GM19372 (cell line): ENCODE measurements at regions not wholly inside any gene's neighbourhood (a gene's known extent, or its start where the extent isn't known, plus 50 kb on each side); places are given as distances from the start of the nearest gene placed in this dataset.

Experiments used
- ATAC-seq: cut with Tn5 transposase; IDR thresholded peaks from one replicate; pipeline ENCODE4 v1.9.1; 2021; ENCODE audit warnings: mild to moderate bottlenecking, low read depth, moderate library complexity; ENCODE audit not compliant: unreplicated experiment

DNA sequence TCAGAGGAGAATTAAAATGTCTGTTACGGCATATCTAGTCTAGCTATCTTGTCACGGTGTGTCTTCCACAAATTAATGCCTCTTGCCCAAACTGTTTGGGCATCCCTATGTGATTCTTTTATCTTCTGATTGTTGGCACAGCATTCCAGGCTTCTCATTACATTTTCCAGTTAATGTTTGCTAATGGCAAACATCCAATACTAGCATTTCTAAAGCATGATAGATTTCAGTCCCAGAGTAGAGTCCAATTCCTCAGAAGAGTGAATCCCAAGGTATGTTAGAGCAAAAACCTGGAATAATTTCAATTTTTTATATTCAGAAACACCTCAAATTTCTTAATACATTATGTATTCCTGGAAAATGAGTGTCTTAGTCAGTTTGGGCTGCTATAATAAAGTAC lies 684.5 kb upstream of the SLITRK1 start:
- ATAC-seq, result no peak

DNA sequence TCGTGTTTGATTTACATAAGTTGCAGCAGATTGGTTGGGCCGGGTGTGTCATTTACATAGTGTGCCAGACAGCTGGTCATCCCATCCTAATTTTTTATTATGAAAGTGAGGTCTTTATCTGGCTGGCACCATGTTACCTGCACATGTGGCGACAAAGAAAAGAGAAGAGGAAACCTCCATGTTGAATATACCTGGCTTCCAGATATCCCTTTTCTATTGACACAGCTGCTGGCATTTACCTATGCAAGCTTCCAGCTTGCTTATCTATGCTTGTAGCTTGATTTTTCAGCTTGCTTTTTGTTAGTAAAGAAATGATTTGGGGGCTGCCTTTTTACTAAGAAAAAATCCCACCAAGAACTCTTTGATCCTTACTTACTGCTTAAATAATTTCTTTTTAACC lies 681.3 kb upstream of the SLITRK1 start:
- ATAC-seq, result no peak

DNA sequence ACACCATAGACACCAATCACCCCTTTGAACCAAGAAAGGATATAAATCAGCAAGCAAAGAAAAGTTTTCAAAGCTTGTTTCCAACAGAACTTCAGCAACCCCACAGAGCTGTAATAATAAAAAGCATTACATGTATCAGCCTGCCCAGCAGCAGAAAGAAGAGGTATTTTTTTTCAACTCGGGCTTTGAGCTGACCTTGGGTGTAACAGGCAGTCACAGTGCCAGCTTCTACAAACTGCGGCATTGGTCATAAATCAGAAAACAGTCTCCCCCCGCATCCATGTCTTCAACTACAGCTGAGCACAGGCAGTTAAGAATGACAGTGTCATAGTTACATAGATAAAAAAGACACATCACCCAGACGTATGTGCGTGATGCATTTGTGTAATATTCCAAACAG lies 671.0 kb upstream of the SLITRK1 start:
- ATAC-seq, result no peak

DNA sequence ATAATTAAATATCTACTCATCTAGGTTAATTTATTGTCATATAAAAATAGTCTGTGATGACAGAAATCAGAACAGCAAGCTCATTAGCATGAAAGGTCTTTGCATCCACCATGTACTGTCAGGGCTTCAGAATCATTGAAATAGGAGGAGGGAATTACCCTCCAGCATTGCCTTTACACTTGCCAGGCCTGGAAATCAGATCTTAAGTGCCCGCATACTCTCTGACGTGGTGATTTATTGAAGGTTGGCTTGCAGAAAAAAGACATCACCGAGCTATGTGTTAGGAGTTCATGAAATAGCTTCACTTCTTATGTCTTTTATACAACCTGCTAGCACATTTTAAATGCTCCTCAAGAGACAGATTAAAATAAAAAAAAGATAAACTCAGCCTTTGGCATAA lies 661.7 kb upstream of the SLITRK1 start:
- no peak for ATAC-seq

DNA sequence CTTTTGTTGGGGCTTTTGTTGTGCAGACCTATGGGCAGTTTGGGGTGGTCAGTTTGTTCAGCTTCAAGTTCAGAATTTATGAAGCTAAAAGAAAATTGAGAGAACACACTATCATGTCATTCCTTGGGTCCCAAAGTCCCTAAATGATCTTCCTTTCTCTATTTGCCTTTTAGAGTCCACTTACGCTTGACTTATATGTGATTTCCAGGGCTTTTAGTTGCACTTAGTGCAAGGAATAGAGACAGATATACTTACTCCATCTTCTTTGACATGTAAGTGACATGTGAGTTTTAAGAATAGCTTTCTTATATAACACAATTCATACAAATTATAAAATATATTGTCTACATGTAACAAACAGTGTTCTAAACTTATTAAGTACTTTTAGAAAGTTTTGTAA lies 660.1 kb upstream of the SLITRK1 start:
- no peak for ATAC-seq

DNA sequence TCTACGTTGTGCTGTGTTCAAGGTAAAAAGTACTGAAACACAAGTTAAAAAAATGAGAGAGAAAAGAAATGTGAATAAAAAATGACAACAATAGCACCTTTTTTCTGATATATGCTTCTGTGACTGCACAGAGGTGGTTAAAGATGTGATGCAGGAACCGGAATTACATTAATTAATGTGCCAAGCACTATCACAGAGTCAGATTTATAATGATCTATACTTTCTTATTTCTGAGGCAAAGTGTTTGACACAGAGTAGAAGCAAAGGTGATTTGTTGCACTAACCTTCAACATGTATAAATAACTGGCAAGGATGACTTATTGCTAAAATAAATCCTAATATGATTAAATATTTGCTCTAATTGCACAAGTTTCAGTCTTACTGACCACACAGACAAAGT lies 654.6 kb upstream of the SLITRK1 start:
- no peak for ATAC-seq

DNA sequence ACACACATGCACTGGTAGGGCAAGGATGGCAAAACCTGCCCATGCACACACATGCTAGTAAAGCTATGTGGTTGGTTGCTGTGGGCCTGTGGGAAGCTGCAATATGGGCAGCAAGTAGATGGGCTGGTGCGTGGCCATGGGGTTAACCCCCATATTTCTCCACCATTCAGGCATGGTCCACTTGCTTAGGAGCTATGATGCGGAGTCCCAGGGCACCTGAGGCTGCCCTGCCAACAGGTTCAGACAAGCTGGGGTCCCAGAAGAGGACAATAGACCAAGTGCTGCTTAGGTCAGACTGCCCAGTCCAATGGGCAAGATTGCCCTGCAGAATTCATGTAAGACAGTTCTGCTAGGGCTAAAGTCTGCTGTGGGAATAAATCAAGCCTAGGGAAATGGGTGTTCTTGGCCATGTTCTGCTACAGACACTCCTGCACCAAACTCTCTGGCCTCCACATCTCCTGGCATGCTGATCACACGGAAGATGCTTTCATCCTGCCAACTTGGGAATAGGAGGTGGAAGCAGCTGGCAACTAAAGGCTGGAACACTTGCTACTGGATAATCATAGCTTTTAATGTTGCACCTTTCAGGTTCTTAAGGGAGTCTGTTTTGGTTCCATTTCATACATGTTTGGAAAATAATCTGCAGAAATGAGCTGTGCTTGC lies 646.3 kb upstream of the SLITRK1 start:
- no peak for ATAC-seq

DNA sequence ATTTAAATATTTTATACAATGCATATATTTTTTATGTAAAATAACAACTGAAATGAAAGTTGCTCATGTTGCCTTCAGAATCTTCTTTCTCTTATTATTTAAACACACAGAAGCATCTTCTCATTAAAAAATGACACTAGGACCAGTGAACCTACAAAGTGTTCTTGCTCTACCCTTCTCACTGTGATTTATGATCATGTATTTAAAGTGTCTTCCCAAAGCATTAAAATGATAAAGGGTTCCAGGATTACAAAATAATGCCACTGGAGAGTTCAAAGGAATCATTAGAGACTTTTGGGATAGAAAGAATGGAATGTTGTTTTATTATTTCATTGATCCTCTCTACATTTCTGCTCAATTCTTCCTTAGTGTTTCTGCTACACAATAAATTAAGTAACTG lies 643.6 kb upstream of the SLITRK1 start:
- ATAC-seq, result no peak

DNA sequence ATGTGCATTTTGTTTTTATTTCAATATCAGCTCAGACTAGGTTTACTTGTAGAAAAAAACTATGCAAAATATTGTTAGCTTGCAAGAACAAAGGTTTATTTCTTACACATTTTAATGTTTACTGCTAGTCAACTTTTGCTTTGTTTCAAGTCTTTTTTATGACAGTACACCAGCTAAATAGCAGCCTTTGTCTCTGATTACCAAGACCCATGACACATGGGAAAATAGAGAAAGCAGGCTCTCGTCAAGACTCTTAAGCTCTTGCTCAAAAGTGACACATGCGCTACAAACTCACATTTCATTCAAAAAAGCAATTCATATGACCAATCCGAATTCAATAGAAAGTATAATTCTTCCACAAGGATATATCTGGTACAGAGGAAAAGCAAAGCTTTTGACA lies 642.3 kb upstream of the SLITRK1 start:
- no peak for ATAC-seq

DNA sequence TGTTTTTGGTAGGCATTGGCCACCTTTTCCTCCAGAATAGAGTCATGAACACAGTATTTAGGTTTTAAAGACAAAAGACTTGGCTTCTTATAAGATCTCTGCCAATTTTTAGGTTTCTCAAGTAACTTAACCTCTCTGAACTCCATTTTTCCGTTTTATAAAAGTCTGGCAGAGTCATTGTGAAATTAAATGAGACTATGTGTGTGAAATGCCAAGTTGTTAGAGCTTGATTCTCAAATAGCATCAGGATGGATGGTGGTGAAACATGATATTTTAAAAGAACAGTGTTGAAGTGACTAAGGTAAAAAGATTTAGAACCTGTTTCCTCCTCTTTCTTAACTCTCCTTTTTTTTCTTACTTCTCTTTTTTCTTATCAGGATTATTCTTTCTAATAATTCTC lies 617.7 kb upstream of the SLITRK1 start:
- no peak for ATAC-seq

DNA sequence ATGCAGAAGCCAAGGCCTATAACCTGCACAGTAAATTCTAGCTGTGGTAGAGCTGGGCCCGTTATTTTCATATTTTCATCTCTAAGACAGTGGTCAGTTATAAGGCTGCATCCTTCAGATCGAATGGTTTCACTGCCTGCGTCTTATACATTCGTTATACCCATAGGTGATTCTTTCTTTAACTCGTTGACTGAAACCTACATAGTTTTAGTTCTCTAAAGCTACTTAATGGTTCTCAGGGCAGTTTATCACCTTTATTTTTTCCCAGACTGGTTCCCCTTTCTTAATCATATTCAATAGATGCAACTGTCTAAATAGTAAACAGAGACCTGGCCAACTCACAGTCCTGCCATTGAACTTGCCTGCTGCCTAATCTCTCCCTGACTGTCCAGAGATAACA lies 615.3 kb upstream of the SLITRK1 start:
- ATAC-seq, result no peak

DNA sequence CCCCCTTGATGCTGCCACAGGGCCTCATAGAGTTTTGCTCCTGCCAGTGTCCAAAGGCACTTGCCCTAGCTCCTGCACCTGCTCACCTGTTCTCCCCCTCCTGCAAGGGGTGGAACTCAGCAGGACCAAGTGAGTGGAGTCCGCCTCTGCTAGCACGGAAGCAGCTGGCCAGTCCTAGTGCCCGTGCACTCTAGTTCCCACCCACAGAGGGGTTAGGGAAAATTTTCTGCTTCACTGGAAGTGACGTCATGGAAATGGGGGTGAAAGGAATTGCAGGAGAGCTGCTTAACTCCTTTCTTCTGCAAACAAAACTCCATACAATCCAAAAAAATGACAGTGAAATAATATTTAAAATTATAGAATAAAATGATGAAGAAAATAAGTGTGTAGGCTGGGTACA lies 609.7 kb upstream of the SLITRK1 start:
- no peak for ATAC-seq

DNA sequence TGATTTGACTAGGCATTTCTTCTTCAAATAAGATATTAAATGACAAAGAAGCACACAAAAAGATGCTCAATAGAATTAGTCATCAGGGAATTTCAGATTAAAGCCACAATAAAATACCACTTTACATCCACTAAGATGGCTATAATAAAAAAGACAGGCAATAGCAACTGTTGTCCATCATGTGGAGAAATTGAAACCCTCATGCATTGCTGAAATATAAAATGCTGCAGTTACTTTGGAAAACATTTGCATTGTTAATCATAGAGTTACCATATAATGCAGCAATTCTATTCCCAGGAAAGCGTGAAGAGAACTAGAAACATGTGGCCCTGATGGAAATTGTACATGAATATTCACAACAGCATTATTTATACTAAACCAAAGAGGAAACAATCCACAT lies 605.5 kb upstream of the SLITRK1 start:
- no peak for ATAC-seq

DNA sequence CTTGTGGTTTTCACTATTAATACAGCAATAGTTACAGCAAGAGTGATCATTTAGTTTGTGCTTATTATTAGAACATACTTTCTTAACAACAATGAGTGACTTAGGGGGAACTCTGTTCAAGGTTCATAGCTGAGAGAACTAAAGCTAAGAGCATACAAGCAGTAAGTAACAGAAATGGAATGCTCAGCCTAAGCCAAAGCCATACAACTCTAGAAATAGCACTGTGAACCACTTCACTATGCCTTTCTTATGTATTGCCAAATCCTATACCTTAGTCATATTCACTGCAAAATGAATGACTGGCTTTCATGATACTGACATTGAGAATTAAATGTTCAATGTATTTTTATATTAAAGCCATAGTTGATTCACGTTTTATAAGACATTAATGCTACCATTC lies 599.7 kb upstream of the SLITRK1 start:
- ATAC-seq, result no peak

DNA sequence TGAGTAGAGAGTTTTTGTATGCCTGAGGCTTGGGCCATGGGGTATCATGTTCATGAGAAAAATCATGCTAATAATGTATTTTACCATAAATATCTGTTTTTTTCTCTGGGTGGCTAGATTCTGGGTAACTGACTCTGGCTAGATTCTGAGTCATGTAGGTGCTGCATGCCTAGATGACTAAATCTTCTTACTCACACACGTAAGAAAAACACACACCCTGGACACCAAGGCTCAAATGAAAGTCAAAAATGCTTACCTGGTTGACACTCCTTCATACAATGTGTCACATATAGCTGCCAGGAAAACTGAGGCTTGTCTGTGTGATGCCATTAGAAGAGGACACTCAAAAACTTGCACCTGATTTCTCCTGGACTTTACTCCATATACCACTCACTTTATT lies 597.4 kb upstream of the SLITRK1 start:
- ATAC-seq, result no peak

DNA sequence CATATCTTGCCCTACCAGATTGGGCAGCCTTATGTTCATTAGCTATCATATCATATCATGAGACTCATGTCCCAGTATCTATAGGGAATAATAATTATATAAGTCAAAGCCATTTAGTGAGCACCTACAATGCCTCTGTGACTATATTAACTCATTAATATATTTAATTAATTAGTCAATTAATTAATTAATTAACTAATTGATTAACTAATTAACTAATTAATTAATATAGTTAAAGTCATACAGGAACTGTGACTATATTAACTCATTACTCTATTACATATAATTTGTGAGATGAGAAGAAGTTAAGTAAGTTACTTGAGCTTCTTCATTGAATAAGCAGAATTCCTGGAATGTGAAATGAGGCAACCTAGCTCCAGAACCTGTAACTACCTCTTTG lies 588.3 kb upstream of the SLITRK1 start:
- ATAC-seq, result no peak

DNA sequence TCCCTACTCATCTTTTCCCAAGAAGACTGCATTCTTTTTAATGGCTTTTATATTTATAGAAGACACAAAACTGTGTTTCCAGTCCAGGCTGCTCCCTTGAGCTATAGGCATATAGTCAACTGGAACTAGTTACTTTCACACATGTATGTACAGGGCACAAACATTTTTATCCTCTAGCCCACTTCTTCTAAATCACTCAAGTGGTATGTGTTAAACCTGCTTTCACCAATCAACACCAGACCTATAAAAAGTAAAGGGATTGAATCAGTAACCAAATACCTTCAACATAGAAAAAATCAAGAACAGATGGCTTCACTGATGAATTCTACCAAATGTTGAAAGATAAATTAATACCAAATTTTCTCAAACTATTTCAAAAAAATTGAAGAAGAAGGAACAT lies 584.2 kb upstream of the SLITRK1 start:
- no peak for ATAC-seq

DNA sequence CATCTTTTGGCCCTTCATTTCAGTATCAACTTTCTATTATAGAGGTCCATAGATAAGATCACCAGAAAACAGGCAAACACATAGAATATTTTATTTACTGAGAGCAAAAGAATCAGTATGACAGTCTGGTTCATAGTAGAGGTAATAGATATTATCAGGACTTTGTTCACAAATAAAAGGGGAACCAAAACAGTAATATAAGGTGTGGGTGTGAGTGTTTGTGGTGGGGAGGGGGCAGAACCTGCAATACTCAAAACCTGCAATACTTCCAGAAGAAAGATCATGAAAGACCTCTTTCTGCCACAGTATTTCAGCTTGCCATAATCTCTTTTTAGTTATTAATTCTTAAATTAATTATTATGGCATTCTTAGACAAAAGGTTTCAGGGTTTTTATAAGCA lies 578.7 kb upstream of the SLITRK1 start:
- no peak for ATAC-seq

DNA sequence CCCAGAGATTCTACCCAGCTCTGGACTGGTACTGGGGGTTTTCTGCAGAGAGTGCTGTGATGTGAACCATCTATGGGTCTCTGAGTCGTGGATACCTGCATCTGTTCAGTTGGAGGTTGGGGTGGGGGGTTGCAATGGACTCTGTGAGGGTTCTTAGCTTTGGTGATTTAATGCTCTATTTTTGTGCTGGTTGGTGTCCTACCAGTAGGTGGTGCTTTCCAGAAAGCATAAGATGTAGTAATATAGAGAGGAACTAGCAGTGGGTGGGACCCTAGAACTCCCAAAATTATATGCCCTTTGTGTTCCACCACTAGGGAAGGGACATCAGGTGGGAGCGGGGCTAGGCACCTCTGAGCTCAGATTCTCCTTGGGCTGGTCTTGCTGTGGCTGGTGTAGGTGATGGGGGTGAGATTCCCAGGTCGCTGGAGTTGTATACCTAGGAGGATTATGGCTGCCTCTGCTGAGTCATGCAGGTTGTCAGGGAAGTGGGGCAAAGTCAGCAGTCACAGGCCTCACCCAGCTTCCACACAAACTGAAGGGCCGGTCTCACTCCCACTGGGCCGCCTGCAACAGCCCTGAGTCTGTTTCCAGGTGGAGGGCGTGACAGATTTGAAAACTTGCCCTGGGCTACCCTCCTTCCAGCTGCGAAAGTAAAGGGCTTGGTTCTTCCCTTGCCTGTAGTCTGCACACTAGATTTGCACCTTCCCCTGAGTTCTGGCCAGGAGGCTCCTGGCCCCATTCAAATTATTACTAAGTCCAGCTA lies 573.0 kb upstream of the SLITRK1 start:
- no peak for ATAC-seq

DNA sequence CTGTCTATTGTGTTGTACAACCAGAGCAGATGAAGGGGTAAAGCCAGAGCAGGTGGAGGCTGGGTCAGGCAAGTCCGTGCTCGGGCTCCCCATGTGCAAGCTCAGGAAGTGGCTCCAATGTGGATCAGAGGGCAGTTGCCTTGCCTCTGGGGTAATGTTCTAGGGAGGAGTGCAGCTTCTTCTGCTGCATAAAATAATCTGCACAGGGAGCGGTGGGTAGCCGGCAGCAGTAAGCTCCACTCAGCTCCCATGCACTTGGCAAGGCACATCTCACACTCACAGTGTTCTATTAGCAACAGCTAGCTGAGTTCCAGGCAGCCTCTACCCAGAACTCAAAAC lies 565.3 kb upstream of the SLITRK1 start:
- no peak for ATAC-seq

DNA sequence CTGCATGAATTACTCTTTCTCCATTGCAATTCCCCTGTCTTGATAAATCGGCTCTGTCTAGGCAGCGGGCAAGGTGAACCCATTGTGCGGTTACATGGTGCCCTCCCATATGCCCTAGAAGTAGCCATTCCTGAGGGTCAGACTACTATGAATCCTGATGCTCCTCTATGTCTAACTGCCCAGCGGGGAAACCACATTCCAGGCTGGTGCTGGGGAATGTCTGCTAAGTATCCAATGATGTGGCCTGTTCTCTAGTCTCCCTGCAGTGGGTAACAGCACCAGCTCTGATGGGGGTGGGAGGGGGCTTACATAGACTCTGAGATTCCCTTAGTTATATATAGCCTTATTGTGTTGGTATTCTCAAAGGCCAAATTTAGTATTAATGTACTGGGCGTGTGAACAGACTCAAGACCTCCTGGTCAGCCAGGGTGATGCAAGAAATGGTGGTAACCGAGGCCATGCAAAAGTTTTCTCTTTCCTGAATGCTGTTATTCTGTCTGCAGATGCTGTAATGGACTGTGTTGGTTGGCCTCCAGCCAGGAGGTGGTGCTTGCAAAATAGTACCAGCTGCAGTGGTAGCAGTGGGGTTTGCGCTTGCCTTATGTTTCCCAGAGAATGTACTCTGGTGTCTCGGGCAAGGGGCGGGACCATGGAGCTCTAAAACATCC lies 564.8 kb upstream of the SLITRK1 start:
- ATAC-seq, result no peak

DNA sequence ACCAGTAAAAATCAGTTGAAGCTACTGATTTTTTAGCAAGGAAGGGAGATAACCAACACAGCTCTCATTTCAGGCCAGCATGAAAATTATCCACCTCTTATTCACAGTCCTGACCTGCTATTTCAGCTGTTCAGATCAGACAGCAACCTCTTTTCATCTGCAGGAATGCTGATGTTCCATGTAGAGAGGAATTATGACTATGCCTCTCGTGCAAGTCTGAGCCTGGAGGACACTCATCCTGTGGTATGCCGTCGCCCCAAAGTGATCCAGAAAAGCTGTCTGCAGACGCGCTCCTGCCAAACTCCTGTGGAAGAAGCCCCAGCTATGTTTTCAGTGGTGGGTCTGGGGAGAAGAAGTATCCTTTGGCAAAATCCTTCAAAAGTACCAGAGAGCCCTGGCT lies 563.5 kb upstream of the SLITRK1 start:
- ATAC-seq, result no peak
